ENCODE measurements at regions not wholly inside any gene's neighbourhood (a gene's known extent, or its start where the extent isn't known, plus 50 kb on each side); places are given as distances from the start of the nearest gene placed in this dataset.

DNA sequence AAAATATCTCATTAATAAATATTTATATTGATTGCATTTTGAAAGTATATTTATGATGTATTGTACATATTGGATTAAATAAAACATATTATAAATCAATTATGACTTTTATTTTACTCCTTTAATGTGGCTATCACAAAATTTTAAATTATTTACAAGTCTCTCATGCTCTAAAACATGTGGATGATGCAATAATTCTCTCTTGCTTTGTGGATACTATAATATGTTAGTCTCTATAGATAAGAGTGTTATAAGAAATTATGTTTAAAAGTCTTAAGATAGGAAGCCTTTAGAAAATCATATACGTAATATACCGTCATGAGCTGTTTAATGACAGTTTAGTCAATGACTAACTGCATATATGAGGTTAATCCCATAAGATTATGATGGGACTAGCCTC lies 547.4 kb upstream of the ALCAM start:
- DNase-seq, result no peak

GRCh38 chr3:104820959-104821358 lies 545.8 kb upstream of the ALCAM start:
- no peak for DNase-seq

DNA sequence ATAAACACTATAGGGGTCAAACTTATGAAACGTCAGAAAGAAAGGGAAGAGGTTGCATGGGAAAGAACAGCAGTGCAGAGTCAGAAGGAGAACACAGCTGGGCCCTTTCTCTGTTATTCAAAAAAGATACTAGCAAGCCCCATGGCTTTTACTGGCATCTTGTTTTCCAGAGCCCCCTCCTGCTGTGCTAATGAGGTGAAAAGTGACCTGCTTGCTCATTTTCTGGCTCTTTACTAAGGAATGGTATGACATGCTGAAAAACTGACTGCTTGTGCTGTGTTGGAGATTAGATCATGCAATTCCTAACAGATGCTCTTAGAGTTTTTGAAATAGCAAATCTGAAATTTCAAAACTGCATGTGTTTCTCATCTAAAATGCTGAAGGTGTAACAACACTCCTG lies 541.6 kb upstream of the ALCAM start:
- no peak for DNase-seq

DNA sequence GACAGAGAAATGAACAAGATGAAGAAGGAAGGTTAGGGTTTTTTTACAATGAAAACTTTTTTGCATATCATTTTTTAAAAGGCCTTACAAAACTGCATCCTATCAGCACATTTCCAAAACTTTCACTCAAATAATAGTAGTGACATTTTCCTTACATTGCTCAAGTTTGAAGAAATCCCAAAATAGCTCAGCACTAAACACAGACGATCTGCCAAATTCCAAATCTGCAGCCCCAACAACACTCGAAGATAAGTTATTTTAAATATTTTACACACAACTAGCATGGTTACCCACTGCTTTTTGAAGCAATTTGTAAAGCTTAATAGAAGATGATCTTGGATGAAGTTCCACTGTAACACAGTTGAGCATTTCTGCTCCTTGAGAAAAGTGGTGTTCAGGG lies 535.6 kb upstream of the ALCAM start:
- DNase-seq, result no peak

- no peak for DNase-seq
Measured at GRCh38 chr3:104832530-104832929, 534.2 kb upstream of the ALCAM start.

- no peak for DNase-seq
Measured at GRCh38 chr3:104835376-104835775, 531.3 kb upstream of the ALCAM start.

DNA sequence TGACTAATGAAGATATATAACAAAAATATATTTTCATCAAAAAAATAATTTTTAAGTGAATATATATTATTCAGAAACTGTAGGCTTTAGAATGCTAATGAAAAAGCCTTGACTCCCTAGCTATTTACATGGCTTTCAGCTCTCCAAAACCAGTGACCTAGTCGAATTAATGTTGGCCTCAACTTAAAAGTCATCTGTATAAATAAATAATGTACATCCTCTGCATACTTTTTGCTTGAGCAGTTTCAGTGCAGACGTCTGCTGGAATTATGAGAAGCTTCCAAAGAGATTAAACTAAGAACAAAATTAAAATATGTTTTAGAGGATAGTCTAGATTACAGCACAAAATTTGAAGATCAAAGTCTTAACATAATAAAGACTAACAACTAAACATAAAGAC lies 520.4 kb upstream of the ALCAM start:
- no peak for DNase-seq

GRCh38 chr3:104849070-104849469 lies 517.6 kb upstream of the ALCAM start:
- DNase-seq, result no peak

GRCh38 chr3:104854468-104854867 lies 512.2 kb upstream of the ALCAM start:
- DNase-seq, result no peak

GRCh38 chr3:104855702-104856101 lies 511.0 kb upstream of the ALCAM start:
- DNase-seq, result no peak

- DNase-seq, result no peak
Measured at GRCh38 chr3:104856741-104857140, 510.0 kb upstream of the ALCAM start.

GRCh38 chr3:104868291-104868690 lies 498.4 kb upstream of the ALCAM start:
- DNase-seq, result no peak

DNA sequence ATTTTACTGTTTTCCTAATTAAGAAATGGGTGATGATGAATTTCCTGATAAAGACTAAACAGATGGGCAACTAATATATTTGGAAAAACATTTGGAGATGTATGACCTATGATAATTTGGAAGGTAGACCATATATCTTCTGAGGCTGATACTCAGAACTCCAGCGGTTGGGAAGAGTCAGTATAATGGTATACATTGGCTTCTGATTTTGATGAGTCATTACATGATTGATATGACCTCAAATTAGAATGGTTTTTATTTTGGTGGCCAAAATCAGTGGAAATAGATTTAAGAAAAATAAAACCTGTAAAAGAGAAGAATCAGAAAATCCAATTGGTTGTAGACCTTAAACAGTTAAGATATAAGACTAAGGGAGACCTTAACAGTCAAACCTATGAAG lies 496.4 kb upstream of the ALCAM start:
- no peak for DNase-seq

- DNase-seq, result no peak
Measured at GRCh38 chr3:104873331-104873730, 493.4 kb upstream of the ALCAM start.

GRCh38 chr3:104878395-104878794 lies 488.3 kb upstream of the ALCAM start:
- no peak for DNase-seq

DNA sequence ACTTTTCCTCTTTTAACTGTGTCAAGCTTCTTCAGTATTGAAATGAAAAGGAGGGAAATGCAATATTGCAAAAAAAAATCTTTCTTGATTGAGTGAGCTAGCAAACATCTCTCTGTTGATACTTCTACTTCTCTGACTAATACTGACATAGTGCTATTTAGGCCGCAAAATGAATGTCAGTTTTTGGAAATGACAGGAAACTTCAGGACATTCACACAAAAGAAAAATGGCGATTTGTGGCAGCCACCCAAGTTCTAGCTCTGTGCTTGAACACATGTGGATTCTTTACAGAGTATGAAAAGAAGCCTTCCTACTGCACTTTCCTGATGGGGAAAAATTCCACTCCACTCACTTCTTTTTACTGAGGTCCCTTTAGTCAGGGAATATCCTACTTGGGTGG lies 486.8 kb upstream of the ALCAM start:
- no peak for DNase-seq

- no peak for DNase-seq
Measured at GRCh38 chr3:104885214-104885814, 481.4 kb upstream of the ALCAM start.

DNA sequence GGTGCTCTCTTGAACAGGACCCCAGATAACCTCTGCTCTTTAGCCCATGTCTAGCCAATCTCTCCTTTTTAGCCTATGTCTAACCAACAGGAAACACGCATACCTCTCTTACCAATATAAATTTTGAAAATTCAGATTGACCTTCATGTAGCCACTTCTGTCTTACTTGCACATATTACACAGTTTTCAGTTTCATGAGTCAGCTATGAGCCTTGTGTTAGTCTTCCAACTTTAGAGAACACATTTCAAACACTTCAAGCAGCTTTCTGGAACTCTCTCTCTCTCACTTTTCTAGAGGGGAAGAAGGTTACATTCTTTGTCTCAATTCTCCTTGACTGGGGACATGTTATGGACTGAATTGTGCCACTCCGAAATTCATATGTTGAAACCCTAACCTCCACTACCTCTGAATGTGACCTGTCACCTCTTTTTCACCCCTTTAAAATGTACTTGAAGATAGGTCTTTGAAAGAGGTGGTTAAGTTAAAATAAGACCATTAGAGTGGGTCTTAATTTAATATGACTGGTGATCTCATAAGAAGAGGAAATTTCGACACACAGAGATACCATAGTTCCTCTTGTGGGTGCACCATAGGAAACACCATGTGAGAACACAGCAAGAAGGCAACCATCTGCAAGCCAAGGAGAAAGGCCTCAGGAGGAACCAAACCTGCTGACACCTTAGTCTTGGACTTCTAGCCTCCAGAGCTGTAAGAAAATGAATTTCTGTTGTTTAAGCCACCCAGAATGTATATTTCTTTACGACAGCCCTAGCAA lies 480.3 kb upstream of the ALCAM start:
- no peak for DNase-seq

- DNase-seq, result no peak
Measured at GRCh38 chr3:104887069-104887468, 479.6 kb upstream of the ALCAM start.

GRCh38 chr3:104887619-104888018 lies 479.1 kb upstream of the ALCAM start:
- no peak for DNase-seq

DNA sequence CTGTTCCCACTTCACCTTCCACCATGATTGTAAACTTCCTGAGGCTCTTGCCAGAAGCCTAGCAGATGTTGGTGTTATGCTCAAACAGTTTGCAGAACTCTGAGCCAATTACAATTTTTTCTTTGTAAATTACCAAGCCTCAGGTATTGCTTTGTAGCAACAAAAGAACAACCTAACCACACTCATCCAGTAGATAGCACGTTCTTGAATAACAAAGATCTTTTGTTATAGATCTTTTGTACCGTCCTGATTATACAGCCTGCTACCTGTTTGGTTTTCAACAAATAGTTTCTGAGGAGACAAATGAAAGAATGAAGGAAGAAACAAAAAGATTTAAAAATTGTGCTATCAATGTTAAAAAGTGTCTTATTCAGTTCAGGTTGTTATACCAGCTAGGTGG lies 474.7 kb upstream of the ALCAM start:
- DNase-seq, result no peak

DNA sequence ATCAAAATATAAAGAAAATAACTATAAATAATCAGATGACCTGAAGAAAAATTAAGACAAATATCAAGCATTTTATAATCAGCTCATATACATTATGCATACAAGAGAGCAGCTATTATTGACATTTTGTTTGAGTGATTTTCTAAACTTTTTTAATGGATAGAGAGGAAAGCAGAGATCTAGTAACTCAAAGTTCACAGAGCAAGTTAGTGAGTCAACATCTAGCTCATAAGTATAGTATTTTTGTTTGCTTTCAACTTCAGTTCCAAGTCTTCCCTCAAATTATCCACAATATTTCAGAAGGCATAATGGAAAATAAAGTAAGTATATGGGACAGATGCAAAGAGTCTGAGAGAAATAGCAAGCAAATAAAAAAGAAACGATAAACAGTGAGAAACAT lies 470.1 kb upstream of the ALCAM start:
- DNase-seq, result no peak

DNA sequence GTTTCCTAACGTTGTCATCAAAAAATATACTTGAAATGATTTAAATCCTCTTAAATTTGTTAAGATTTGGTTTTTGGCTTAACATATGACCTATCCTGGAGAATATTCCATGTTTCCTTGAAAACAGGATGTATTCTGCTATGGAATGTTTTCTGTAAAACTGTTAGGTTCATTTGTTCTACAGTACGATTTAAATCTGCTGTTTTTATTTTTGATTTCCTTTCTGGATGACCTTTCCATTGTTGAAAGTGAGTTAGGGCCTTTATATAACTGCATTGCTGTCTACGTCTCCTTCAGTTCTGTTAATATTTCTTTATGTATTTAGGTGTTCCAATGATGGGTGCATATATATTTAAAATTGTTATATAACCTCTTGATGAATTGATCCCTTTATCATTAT lies 465.3 kb upstream of the ALCAM start:
- DNase-seq, result no peak

DNA sequence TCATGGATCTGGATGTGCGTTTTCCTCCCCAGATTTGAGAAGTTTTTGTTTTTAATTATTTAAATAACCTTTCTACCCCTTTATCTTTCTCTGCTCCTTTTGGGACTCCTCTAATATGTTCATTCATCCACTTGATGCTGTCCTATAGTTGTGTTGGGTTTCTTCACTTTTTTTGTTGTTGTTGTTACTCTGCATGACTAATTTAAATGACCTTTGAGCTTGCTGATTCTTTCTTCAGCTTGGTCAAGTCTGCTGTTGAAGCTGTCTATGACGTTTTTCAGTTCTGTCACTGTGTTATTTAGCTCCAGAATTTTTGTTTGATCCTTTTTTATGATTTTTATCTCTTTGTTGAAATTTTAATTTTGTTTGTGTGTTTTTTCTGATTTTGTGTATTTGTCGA lies 463.6 kb upstream of the ALCAM start:
- DNase-seq, result no peak

All from activated T-cell treated with anti-CD3 and anti-CD28 coated beads for 4 hours (primary cell).